Germinal center (tissue), 1 donor: ENCODE measurements at regions not wholly inside any gene's neighbourhood (a gene's known extent, or its start where the extent isn't known, plus 50 kb on each side); places are given as distances from the start of the nearest gene placed in this dataset.
"Not testable (repeated sequence)": the region's sequence is repeated elsewhere in the genome, so short reads cannot be mapped to it uniquely, and the experiment has no call there.

ENCODE experiments used
- DNase-seq: peaks from one replicate; pipeline ENCODE4 v3.0.0; 2012; ENCODE audit warnings: mixed read lengths, low spot score

DNA sequence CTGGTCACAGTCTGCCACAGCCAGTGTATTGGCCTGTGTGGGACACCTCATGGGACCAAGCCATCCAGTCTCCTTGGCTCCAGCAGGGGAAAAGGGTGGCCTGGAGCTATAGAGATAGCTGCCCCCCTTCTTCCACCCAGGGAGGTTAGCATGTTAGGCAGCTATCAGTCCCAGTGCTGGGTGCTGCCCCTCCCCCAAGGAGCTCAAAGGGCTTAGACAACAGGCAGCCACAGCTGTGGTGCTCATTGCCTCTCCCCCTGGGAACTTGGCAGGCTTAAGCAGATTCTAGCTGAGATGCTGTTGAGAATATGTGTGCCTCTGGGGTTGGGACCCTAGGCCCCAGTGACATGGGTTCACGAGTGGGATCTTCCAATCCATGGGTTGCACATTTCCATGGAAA is 226.0 kb upstream of the PTGER4 start:
- DNase-seq = no peak

DNA sequence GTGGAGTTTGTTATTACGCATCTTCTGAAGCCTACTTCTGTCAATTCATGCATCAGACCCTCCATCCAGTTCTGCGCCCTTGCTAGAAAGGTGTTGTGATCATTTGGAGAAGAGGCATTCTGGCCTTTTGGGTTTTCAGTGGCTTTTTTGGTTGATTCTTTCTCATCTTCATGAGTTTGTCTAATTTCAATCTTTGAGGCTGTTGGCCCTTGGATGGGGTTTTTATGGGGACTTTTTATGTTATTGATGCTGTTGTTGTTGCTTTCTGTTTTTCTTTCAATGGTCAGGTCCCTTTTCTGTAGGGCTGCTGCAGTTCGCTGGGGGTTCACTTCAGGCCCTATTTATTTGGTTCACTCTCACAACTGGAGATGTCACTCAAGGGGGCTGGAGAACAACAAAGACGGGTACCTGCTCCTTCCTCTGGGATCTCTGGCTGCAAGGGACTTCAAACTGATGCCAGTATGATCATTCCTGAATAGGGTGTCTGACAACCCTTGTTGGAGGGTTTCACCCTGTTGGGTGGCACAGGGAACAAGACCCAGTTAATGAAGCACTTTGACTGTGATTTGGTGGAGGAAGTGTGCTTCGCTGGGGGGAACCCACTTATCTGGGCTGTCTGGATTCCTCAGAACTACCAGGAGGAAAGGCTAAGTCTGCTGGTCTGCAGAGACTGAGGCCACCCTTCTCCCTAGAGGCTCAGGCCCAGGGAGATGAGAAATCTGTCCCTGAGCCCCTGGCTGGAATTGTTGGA is 226.7 kb upstream of the PTGER4 start:
- no peak for DNase-seq

DNA sequence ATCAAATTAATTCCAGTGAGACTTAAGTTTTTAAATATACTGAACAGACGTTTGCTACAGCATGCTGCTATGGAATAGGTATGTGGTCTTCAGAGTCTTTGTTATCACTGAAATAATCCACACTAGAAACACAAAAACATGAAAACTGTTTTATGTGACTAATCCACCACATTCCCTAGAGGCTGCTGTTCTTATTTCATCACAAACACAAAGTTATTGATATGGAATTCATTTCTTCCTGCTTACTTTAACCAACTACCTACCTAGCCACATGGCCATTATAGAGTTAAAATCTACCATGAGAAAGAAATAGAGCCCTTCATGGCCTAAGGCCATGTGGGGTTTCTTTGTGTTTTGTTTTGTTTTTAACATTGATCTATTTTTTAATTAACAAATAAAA is 232.3 kb upstream of the PTGER4 start:
- no peak for DNase-seq

DNA sequence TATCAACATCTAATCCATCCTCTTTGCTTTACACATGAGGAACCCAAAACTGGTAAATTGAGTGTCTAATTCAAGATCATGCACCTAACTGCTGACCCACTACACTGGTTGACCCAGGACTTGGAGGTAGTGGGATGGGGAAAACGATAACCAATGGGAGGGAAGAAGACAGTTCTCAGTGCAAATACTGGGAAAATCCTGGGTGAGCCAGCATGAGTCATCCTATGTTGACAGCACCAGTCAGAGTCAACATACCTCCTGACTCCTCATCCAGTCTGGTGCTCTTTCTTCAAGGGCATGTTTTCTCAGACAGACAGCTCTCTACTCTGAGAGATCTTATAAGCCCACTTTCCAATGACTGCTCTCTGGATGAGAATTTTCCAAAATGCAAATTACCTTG is 232.8 kb upstream of the PTGER4 start:
- DNase-seq = no peak

DNA sequence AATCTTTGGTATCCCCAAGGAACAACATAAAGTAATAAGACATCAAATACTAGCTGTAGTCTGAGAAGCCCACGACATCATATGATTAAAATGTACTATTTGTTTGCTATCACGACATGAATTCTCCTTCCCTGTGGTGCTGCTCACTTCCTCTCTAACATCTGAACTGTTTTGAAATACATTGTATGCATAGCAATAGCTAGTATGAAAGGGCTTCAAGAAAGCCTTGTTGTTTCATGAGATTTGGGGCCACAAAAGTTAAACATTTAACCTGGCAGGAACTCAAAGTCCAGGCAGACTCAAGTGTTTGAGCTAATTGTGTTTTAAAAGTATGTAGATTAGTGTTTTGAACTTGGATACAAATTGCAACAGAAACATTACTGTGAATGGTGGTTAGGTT is 237.4 kb upstream of the PTGER4 start:
- DNase-seq = no peak

DNA sequence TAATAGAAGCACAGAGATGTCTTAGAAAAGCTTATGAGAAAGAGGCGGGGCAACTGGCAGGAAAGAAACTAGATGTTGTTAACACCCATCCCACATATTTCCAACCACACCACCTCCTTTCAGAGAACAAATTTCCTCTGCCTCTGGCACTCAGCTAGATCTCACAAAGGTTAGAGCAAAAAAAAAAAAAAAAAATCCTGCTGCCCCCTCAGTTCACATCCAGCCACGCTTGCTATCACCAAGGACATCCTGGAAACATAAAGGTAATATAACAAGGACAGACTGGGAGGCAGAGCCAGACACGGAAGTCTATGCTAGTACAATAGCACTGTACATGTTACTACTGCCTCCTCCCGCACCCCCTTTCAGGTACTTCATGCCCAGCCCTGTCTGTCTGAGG is 238.0 kb upstream of the PTGER4 start:
- DNase-seq = no peak

DNA sequence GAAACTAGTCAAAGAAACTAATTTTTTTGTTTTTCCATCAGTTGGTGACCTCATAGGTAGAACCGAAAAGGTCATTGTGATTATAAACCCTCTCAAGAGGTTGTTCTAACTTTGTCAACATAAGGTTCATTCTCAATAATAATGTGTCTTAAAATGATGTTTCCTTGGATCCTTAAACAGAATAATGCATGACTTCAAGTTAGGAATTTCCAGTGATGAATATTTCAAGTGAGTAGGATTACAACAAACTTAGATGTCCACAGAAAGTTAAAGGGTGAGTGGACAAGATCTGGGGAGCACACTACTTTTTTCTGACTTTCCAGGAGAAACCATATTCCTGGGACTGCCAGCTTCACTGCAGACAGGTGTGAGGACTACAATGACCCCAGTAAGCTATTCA is 239.0 kb upstream of the PTGER4 start:
- no peak for DNase-seq

DNA sequence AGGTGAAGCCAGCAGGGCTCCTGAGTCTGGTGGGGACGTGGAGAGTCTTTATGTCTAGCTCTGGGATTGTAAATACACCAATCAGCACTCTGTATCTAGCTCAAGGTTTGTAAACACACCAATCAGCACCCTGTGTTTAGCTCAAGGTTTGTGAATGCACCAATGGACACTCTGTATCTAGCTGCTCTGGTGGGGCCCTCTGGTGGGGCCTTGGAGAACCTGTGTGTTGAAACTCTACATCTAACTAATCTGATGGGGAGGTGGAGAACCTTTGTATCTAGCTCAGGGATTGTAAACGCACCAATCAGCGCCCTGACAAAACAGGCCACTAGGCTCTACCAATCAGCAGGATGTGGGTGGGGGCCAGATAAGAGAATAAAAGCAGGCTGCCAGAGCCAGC is 240.6 kb upstream of the PTGER4 start:
- not testable (repeated sequence) for DNase-seq

DNA sequence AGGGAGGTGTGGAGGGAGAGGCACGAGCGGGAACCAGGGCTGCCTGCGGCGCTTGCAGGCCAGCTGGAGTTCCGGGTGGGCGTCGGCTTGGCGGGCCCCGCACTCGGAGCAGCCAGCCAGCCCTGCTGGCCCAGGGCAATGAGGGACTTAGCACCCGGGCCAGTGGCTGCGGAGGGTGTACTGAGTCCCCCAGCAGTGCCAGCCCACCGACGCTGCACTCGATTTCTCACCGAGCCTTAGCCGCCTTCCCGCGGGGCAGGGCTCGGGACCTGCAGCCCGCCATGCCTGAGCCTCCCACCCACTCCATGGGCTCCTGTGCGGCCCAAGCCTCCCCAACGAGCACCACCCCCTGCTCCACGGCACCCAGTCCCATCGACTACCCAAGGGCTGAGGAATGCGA is 241.1 kb upstream of the PTGER4 start:
- DNase-seq = not testable (repeated sequence)

DNA sequence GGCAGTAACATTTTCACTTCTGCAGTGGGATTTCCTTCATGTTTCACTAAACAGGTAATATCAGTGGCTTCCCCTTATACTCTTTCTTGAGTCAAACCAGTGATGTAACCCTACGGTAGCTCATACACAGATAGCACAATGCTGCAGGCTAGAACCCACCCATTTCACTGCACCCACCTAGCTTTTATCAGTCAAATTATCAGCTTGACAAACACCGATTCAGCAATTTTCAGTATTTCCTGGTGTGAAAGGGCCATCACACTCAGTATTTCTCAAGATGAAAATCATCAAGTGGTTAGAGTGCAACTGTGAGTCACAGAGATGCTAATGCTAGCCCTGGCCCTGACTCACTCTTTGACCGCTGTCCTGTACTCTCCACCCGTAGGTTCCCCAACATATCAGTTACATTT is 242.3 kb upstream of the PTGER4 start:
- no peak for DNase-seq

DNA sequence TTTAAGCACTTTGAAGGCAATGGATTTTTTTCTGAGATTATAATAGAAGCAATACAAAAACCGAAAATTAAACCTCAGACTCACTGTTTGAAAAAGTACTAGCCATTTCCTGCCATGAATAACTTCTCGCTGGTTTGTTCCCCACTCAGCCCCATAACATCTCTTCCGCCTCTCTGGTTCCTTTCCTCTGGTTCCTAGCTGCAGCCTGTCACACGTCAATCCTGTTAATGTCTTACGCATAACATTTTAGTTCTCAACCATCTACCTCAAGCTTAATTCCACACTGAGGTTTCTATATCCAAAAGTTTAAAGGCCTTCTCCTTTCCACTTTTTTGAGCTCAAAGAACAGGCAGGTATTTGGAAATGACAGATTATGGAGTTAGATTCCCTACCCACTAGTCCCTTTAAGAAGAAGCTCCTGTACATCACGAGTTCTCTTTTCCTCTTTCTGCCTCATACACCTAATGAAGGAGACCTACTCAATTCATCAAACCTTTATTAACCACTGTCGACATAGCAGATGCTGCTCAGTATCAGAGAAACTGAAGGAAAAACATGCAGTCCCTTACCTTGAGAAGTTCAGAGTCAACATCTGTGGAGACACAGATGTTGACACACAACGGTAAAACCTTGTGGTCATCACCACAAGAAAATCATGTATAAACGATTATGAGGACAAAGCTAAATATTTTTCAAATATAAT is 243.0 kb upstream of the PTGER4 start:
- peak; percentile 7 for DNase-seq

DNA sequence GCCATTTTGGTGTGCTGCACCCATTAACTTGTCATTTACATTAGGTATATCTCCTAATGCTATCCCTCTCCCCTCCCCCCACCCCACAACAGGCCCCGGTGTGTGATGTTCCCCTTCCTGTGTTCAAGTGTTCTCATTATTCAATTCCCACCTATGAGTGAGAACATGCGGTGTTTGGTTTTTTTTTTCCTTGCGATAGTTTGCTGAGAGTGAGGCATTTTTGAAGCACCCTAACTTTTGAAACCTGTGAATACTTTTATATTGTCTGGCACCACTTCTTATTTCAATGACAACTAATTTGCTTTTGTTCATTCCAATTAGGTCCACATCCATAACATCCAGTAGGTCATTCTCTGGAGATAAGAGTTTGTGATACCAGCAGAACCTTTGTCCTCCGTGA is 244.0 kb upstream of the PTGER4 start:
- not testable (repeated sequence) for DNase-seq

DNA sequence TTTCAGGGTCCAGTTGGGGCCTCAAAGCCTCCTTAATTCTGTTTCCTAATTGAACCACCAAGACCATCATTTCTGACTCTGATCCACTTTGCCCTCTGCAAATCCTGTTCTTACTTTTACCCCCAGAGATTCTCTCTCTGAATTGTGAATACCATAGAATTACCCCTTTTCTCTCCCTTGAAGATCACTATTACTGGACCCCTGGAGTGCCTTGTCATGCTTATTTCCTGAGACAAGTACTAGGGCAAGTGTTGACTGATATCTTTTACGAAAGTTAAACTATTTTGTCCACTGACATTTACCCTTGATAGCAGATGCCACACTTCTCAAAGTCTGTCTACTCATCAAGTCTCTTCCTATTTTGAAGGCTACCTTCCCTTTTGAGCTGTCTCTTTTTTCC is 246.9 kb upstream of the PTGER4 start:
- no peak for DNase-seq

DNA sequence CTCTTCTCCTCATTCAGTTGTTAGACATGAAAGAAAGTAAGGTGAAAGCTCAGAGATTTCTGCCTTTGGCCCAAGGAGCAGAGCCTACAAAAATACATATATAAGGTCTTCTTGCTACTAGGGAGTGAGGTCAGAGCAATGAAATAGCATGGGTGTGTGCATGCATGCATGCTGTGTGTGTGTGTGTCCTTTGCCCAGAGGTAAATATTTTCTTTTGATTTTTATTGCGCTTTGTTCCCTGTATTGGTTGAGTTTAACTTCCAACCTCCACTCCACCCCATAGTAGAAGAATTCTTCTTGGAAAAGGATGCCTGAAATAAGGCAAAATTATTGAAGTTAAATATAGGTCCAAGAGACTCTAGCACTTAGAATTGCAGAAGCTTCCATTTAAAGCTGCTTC is 248.0 kb upstream of the PTGER4 start:
- DNase-seq = no peak

DNA sequence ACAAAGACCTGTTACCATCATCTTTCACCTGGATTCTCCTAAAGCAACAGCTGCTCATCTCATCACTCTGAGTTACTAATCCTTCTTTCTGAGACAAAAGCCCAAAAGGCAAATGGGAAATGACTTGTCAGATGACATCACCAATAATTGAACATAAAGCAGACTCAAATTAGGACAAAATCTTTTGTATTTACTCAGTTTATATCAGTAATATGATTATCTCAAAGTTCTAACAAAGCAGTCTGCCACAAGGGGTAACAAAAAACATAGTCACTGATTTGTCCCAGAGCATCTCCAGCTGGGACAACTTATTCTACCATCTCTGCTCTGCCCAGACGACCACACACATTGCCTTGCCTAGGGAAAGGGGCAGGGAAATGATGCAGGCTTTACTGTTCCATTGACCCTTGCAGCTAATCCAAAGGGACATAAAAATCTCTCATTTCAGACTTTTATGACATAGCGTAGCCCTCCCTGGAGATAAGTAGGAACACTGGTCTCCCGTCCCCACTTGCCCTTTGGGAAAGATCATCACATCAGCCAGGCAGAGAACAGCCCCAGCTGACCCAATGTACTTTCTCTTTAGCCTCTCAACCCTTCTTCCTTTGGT is 249.5 kb upstream of the PTGER4 start:
- DNase-seq = no peak

DNA sequence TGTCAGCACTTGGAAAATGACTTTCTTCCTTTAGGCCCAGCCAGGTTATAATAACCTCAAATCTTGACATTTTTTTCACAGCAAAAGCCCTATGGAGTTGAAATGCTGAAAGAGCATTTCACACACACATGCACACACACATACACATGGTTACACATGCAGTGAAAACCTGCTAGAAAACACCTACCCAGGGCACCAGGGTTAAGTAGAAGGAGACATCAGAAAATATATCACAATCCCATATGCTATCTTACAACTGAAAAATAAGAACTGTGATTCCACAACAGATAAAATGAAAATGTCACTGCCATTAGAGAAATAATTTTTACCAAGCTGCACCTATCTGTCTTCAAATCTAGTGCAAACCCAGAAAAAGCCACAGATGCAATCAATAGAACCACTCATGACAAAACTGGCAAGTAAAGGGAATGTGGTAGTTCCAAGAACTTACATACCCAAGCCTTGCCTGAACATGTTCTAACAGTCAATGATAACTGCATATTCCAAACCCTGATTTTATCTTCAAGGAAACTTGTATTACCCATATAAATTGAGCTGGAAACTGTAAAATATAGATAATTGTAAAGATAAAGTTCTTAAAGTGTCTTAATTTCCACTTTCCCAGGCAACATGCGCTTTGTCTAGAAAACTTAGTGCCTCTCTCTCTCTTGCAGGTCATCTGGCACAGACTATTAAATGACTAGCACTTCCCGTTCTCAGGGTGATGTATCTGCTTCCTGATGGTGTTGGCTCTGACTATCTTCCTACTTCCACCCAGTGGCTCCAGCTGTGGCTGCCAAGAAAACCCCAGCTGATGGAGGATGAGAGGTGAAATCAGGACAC is 250.2 kb upstream of the PTGER4 start:
- DNase-seq = no peak

DNA sequence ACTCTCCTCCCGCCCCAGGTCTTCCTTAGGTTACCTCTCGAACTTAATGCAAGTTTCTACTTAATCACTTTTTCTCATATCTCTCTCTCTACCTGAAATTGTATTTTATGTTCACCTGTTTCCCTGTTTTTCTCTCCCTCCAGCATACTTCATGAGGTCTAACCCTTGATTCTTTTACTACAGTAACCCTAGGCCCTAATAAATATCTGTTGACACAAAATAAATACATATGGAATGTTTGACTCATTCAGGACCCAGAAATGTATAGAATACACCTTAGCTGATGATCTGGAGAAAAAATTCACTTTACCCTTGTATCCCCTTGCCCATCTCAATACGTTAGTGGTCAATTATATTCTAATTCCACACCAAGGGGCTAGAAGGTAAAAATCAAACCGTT is 250.9 kb upstream of the PTGER4 start:
- DNase-seq = no peak

DNA sequence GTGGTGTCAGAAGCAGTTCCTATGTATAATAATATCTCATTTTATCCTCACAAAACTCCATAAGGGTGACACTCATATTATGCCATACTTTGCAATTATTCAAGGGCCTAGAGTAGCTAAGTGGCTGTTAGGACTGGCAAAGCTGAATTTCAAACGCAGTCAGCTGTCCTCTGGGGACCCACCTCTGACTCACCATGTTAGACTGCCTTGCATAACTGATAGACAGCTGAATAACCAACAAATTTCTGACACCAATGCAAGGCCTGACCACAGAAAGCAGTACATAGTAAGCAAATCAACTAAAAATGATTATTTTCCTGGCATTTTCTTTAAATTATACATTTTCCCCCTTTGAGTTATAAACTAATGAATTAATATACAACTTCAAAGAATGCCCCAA is 251.6 kb upstream of the PTGER4 start:
- no peak for DNase-seq

DNA sequence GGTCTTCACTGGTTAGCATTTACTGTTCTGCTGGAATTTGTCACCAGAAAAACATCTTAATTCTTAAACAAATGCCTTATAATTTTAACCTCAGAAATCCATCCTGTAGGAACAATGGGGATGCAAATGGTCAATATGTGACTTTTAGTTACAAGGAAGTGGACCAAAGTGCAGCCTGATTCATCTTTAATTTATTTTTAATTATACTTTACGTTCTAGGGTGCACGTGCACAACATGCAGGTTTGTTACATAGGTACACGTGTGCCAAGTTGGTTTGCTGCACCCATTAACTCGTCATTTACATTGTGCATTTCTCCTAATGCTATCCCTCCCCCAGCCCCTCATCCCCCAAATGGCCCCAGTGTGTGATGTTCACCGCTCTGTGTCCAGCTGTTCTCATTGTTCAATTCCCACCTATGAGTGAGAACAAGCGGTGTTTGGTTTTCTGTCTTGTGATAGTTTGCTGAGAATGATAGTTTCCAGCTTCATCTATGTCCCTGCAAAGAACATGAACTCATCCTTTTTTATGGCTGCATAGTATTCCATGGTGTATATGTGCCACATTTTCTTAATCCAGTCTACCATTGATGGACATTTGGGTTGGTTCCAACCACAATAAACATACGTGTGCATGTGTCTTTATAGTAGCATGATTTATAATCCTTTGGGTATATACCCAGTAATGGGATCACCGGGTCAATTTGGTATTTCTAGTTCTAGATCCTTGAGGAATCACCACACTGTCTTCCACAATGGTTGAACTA is 262.5 kb upstream of the PTGER4 start:
- not testable (repeated sequence) for DNase-seq

DNA sequence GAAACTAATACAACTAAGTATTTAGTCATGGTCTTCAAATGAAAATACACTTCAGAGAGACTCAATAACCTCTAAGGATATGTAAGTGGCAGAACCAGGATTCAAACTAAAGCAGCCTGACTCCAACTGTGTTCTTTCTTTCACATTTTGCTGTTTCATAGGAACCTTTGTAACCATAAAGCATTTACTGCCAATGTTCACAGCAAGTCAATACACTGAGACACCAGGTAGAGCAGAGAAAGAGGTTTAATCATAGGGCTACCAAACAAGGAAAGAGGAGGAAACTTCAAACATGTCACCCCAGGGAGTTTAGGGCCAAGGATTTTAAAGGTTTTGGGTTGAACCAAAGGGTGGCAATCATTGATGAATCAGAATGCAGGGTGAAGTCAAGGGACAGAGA is 263.1 kb upstream of the PTGER4 start:
- DNase-seq = no peak

DNA sequence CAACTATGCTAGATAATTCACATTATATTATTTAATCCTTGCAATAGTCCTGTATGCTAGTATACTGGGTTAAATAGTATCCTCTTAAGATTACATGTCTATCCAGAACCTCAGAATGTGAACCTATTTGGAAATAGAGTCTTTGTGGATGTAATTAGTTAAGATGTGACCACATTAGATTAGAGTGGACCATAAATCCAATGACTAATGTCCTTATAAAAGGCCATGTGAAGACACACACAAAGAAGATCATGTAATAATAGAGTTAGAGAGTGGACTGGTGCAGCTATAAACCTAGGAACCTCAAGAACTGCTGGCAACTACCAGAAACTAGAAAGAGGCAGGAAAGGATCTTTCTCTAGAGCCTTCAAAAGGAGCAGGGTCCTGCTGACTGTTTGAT is 263.6 kb upstream of the PTGER4 start:
- no peak for DNase-seq

DNA sequence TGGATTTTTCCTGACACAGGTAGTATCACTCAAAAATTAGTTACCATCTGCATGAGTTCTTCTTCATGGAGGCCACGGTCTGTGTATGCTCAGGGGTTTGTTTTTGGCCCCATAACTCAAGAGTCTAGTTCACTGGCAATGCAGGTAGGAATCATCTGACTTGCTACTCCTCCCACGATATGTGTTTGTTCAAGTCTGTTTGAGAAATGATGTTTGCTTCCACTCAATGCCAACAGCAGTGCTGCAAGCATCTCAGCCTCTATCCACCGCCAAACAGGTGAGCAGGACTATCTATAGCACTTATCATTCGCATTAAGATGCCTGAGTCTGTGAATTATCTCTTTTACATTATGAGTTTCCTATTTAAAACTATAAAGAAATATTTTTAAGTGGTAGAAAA is 264.8 kb upstream of the PTGER4 start:
- DNase-seq = no peak
